WTC11 (cell line): ENCODE measurements at regions not wholly inside any gene's neighbourhood (a gene's known extent, or its start where the extent isn't known, plus 50 kb on each side); places are given as distances from the start of the nearest gene placed in this dataset.

Source experiments
- ATF6 ChIP-seq: sonication (generic); formaldehyde crosslinking; IDR thresholded peaks from 2 replicates; pipeline ENCODE4 v1.8.1; 2023; ENCODE audit warnings: mild to moderate bottlenecking, missing genetic modification reagents
- CREB1 ChIP-seq: sonication (generic); formaldehyde crosslinking; IDR thresholded peaks from 2 replicates; pipeline ENCODE4 v1.8.0; 2023; ENCODE audit warnings: mild to moderate bottlenecking, missing genetic modification reagents
- CTCF ChIP-seq: fragments of 200-600 bp; IDR thresholded peaks from 2 replicates; pipeline ENCODE4 v1.8.0; 2022; ENCODE audit warnings: antibody characterized with exemption
- E2F5 ChIP-seq: sonication (generic); formaldehyde crosslinking; IDR thresholded peaks from 2 replicates; pipeline ENCODE4 v1.8.1; 2022; ENCODE audit warnings: mild to moderate bottlenecking, moderate library complexity, missing genetic modification reagents
- EMX1 ChIP-seq: fragments of 250-450 bp; sonication (Bioruptor Pico); IDR thresholded peaks from 2 replicates; pipeline ENCODE4 v1.8.0; 2021; ENCODE audit warnings: mild to moderate bottlenecking
- FOXJ3 ChIP-seq: sonication (generic); formaldehyde crosslinking; IDR thresholded peaks from 2 replicates; pipeline ENCODE4 v1.9.0; 2021; ENCODE audit warnings: missing genetic modification reagents, mild to moderate bottlenecking, borderline replicate concordance
- FOXP4 ChIP-seq: sonication (generic); formaldehyde crosslinking; IDR thresholded peaks from 2 replicates; pipeline ENCODE4 v1.8.0; 2022; ENCODE audit warnings: mild to moderate bottlenecking, missing genetic modification reagents
- MYBL2 ChIP-seq: sonication (generic); formaldehyde crosslinking; IDR thresholded peaks from 2 replicates; pipeline ENCODE4 v1.8.1; 2023; ENCODE audit warnings: mild to moderate bottlenecking, moderate library complexity, missing genetic modification reagents
- SMAD3 ChIP-seq: sonication (generic); formaldehyde crosslinking; IDR thresholded peaks from 2 replicates; pipeline ENCODE4 v1.8.0; 2022; ENCODE audit warnings: missing genetic modification reagents, mild to moderate bottlenecking, borderline replicate concordance
- ZBTB21 ChIP-seq: sonication (generic); formaldehyde crosslinking; IDR thresholded peaks from 2 replicates; pipeline ENCODE4 v1.8.1; 2023; ENCODE audit warnings: mild to moderate bottlenecking, missing genetic modification reagents, borderline replicate concordance
- ZNF232 ChIP-seq: sonication (generic); formaldehyde crosslinking; IDR thresholded peaks from 2 replicates; pipeline ENCODE4 v1.8.0; 2022; ENCODE audit warnings: mild to moderate bottlenecking, missing genetic modification reagents
- TF ChIP-seq, protein P1 (sequence below): fragments of 250-450 bp; sonication (Bioruptor Pico); IDR thresholded peaks from 2 replicates; pipeline ENCODE4 v2.1.2; 2022; ENCODE audit warnings: mild to moderate bottlenecking, moderate library complexity
- TF ChIP-seq, protein P2 (sequence below): sonication (generic); formaldehyde crosslinking; IDR thresholded peaks from 2 replicates; pipeline ENCODE4 v1.8.0; 2022; ENCODE audit warnings: mild to moderate bottlenecking, missing genetic modification reagents
- TF ChIP-seq, protein P3 (sequence below): sonication (generic); formaldehyde crosslinking; IDR thresholded peaks from 2 replicates; pipeline ENCODE4 v1.8.1; 2023; ENCODE audit warnings: mild to moderate bottlenecking, missing genetic modification reagents, moderate library complexity

GRCh38 chr14:26775765-26776563, 178.1 kb upstream of the NOVA1 start:
- TF ChIP-seq CTCF (no peak), SMAD3 (CRISPR knock-in tag) (no peak), CREB1 (CRISPR knock-in tag) (no peak), ATF6 (CRISPR knock-in tag) (no peak), FOXP4 (CRISPR knock-in tag) (no peak), ZNF232 (CRISPR knock-in tag) (no peak), MYBL2 (CRISPR knock-in tag) (no peak), FOXJ3 (CRISPR knock-in tag) (no peak), E2F5 (CRISPR knock-in tag) (no peak), EMX1 (CRISPR knock-in tag) (no peak), ZBTB21 (CRISPR knock-in tag) (no peak)
- TF ChIP-seq, protein P1, sequence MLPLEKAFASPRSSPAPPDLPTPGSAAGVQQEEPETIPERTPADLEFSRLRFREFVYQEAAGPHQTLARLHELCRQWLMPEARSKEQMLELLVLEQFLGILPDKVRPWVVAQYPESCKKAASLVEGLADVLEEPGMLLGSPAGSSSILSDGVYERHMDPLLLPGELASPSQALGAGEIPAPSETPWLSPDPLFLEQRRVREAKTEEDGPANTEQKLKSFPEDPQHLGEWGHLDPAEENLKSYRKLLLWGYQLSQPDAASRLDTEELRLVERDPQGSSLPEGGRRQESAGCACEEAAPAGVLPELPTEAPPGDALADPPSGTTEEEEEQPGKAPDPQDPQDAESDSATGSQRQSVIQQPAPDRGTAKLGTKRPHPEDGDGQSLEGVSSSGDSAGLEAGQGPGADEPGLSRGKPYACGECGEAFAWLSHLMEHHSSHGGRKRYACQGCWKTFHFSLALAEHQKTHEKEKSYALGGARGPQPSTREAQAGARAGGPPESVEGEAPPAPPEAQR (CRISPR knock-in tag), result no peak
- TF ChIP-seq, protein P2, sequence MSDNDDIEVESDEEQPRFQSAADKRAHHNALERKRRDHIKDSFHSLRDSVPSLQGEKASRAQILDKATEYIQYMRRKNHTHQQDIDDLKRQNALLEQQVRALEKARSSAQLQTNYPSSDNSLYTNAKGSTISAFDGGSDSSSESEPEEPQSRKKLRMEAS (CRISPR knock-in tag), result no peak
- TF ChIP-seq, protein P3, sequence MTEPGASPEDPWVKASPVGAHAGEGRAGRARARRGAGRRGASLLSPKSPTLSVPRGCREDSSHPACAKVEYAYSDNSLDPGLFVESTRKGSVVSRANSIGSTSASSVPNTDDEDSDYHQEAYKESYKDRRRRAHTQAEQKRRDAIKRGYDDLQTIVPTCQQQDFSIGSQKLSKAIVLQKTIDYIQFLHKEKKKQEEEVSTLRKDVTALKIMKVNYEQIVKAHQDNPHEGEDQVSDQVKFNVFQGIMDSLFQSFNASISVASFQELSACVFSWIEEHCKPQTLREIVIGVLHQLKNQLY (CRISPR knock-in tag), result no peak
